Activated CD4-positive, alpha-beta memory T cell treated with anti-CD3 and anti-CD28 coated beads, Interleukin-2, amount 10 ng/mL, durations not matched to agents 7 days and 5 days (primary cell): ENCODE measurements at regions not wholly inside any gene's neighbourhood (a gene's known extent, or its start where the extent isn't known, plus 50 kb on each side); places are given as distances from the start of the nearest gene placed in this dataset.

Experiments used
- CTCF ChIA-PET: fragments of 350-600 bp; sonication (Branson Sonifier 250); formaldehyde crosslinking; loops from one replicate; lab custom pipeline; 2021; ENCODE audit warnings: antibody characterized with exemption, inconsistent platforms; lab: Charles Lee
- POLR2A ChIA-PET: fragments of 350-600 bp; sonication (Branson Sonifier 250); formaldehyde crosslinking; loops from one replicate; lab custom pipeline; 2021; ENCODE audit warnings: antibody characterized with exemption; lab: Charles Lee
- DNase-seq: peaks from one replicate; pipeline ENCODE4 v3.0.0-alpha.2; 2020
- H3K27ac Mint-ChIP-seq: one replicate; pipeline ENCODE4 v1.8.0; 2021; ENCODE audit warnings: mild to moderate bottlenecking, mixed read lengths
- H3K27me3 Mint-ChIP-seq: one replicate; pipeline ENCODE4 v1.8.0; 2021; ENCODE audit warnings: mixed read lengths
- H3K36me3 Mint-ChIP-seq: one replicate; pipeline ENCODE4 v1.8.0; 2021; ENCODE audit warnings: low read depth, mixed read lengths
- H3K4me1 Mint-ChIP-seq: one replicate; pipeline ENCODE4 v1.8.0; 2021; ENCODE audit warnings: mixed read lengths
- H3K4me3 Mint-ChIP-seq: one replicate; pipeline ENCODE4 v1.8.0; 2021; ENCODE audit warnings: mild to moderate bottlenecking, mixed read lengths
- H3K9me3 Mint-ChIP-seq: one replicate; pipeline ENCODE4 v1.8.0; 2021; ENCODE audit warnings: mixed read lengths

GRCh38 chr12:78316136-78316535 is 485.4 kb downstream of the NAV3 start:
- CTCF ChIA-PET: no interaction called here
- POLR2A ChIA-PET: no interaction called here
- H3K27ac Mint-ChIP-seq: no peak overlapping the region
- no peaks in the 10 kb centered on the region for H3K27me3 Mint-ChIP-seq
- no peak for DNase-seq
- no peaks in the 10 kb centered on the region for H3K4me1 Mint-ChIP-seq
- H3K4me3 Mint-ChIP-seq: no peak overlapping the region
- H3K9me3 Mint-ChIP-seq: peaks cover 2% of the 10 kb centered on the region
- H3K36me3 Mint-ChIP-seq: no peaks in the 10 kb centered on the region

- no peak for DNase-seq
- H3K36me3 Mint-ChIP-seq: no peaks in the 10 kb centered on the region
- ChIA-PET POLR2A (no interaction called here), CTCF (no interaction called here)
- H3K4me3 Mint-ChIP-seq: no peak overlapping the region
- H3K9me3 Mint-ChIP-seq: peaks cover 2% of the 10 kb centered on the region
- H3K4me1 Mint-ChIP-seq: no peaks in the 10 kb centered on the region
- H3K27me3 Mint-ChIP-seq: no peaks in the 10 kb centered on the region
- no peak overlapping the region for H3K27ac Mint-ChIP-seq
These were observed 486.2 kb downstream of the NAV3 start for GRCh38 chr12:78316631-78317468.

GRCh38 chr12:78321696-78322095 is 491.0 kb downstream of the NAV3 start:
- no peak overlapping the region for H3K27ac Mint-ChIP-seq
- H3K36me3 Mint-ChIP-seq: no peaks in the 10 kb centered on the region
- ChIA-PET POLR2A (no interaction called here), CTCF (no interaction called here)
- H3K4me3 Mint-ChIP-seq: no peak overlapping the region
- no peak for DNase-seq
- H3K4me1 Mint-ChIP-seq: no peaks in the 10 kb centered on the region
- H3K27me3 Mint-ChIP-seq: no peaks in the 10 kb centered on the region
- peaks cover under 1% of the 10 kb centered on the region for H3K9me3 Mint-ChIP-seq

GRCh38 chr12:78323226-78323625 is 492.5 kb downstream of the NAV3 start:
- H3K4me3 Mint-ChIP-seq: no peak overlapping the region
- H3K9me3 Mint-ChIP-seq: peaks cover 3% of the 10 kb centered on the region
- no peaks in the 10 kb centered on the region for H3K27me3 Mint-ChIP-seq
- no peaks in the 10 kb centered on the region for H3K4me1 Mint-ChIP-seq
- ChIA-PET CTCF (no interaction called here), POLR2A (no interaction called here)
- no peaks in the 10 kb centered on the region for H3K36me3 Mint-ChIP-seq
- H3K27ac Mint-ChIP-seq: no peak overlapping the region
- DNase-seq: no peak

GRCh38 chr12:78324234-78324633 is 493.5 kb downstream of the NAV3 start:
- CTCF ChIA-PET: no interaction called here
- POLR2A ChIA-PET: no interaction called here
- H3K27ac Mint-ChIP-seq: no peak overlapping the region
- no peak for DNase-seq
- no peaks in the 10 kb centered on the region for H3K27me3 Mint-ChIP-seq
- H3K4me1 Mint-ChIP-seq: no peaks in the 10 kb centered on the region
- H3K4me3 Mint-ChIP-seq: no peak overlapping the region
- no peaks in the 10 kb centered on the region for H3K36me3 Mint-ChIP-seq
- peaks cover 3% of the 10 kb centered on the region for H3K9me3 Mint-ChIP-seq

GRCh38 chr12:78328524-78328923 is 497.8 kb downstream of the NAV3 start:
- Mint-ChIP-seq H3K27me3 (no peaks in the 10 kb centered on the region), H3K4me3 (no peak overlapping the region), H3K27ac (no peak overlapping the region), H3K9me3 (peaks cover 9% of the 10 kb centered on the region), H3K4me1 (no peaks in the 10 kb centered on the region), H3K36me3 (no peaks in the 10 kb centered on the region)
- no peak for DNase-seq
- ChIA-PET CTCF (no interaction called here), POLR2A (no interaction called here)

GRCh38 chr12:78330131-78330530 is 499.4 kb downstream of the NAV3 start:
- peaks cover 9% of the 10 kb centered on the region for H3K9me3 Mint-ChIP-seq
- CTCF ChIA-PET: no interaction called here
- H3K36me3 Mint-ChIP-seq: no peaks in the 10 kb centered on the region
- H3K27ac Mint-ChIP-seq: no peak overlapping the region
- H3K4me1 Mint-ChIP-seq: no peaks in the 10 kb centered on the region
- POLR2A ChIA-PET: no interaction called here
- H3K4me3 Mint-ChIP-seq: no peak overlapping the region
- no peaks in the 10 kb centered on the region for H3K27me3 Mint-ChIP-seq
- no peak for DNase-seq

GRCh38 chr12:78331181-78331580 is 500.5 kb downstream of the NAV3 start:
- CTCF ChIA-PET: no interaction called here
- no peaks in the 10 kb centered on the region for H3K36me3 Mint-ChIP-seq
- no peak overlapping the region for H3K27ac Mint-ChIP-seq
- no peak for DNase-seq
- H3K4me1 Mint-ChIP-seq: no peaks in the 10 kb centered on the region
- POLR2A ChIA-PET: no interaction called here
- H3K4me3 Mint-ChIP-seq: no peak overlapping the region
- H3K9me3 Mint-ChIP-seq: peaks cover 10% of the 10 kb centered on the region
- H3K27me3 Mint-ChIP-seq: no peaks in the 10 kb centered on the region

- ChIA-PET CTCF (no interaction called here), POLR2A (no interaction called here)
- H3K36me3 Mint-ChIP-seq: no peaks in the 10 kb centered on the region
These were observed 501.1 kb downstream of the NAV3 start for GRCh38 chr12:78331753-78332152.

GRCh38 chr12:78338054-78338785 is 507.5 kb downstream of the NAV3 start:
- Mint-ChIP-seq H3K4me1 (no peaks in the 10 kb centered on the region), H3K4me3 (no peak overlapping the region), H3K9me3 (peaks cover 11% of the 10 kb centered on the region), H3K36me3 (no peaks in the 10 kb centered on the region), H3K27me3 (no peaks in the 10 kb centered on the region), H3K27ac (no peak overlapping the region)
- POLR2A ChIA-PET: no interaction called here
- DNase-seq: no peak
- CTCF ChIA-PET: interaction anchor here (0.6 kb wide), 1 partner anchor 354 kb away, joined by 7 read pairs; no protein-coding TSS in a partner anchor

More at GRCh38 chr12:78331753-78332152, 501.1 kb downstream of the NAV3 start:
- DNase-seq: no peak
- Mint-ChIP-seq H3K4me3 (no peak overlapping the region), H3K9me3 (peaks cover 12% of the 10 kb centered on the region), H3K27ac (no peak overlapping the region), H3K4me1 (no peaks in the 10 kb centered on the region), H3K27me3 (no peaks in the 10 kb centered on the region)

- no peaks in the 10 kb centered on the region for H3K36me3 Mint-ChIP-seq
- POLR2A ChIA-PET: no interaction called here
- H3K9me3 Mint-ChIP-seq: peaks cover 19% of the 10 kb centered on the region
- DNase-seq: no peak
- CTCF ChIA-PET: no interaction called here
- no peak overlapping the region for H3K4me3 Mint-ChIP-seq
- no peaks in the 10 kb centered on the region for H3K27me3 Mint-ChIP-seq
- H3K27ac Mint-ChIP-seq: no peak overlapping the region
- H3K4me1 Mint-ChIP-seq: no peaks in the 10 kb centered on the region
These were observed 509.7 kb downstream of the NAV3 start for GRCh38 chr12:78340406-78340805.

- H3K27me3 Mint-ChIP-seq: no peaks in the 10 kb centered on the region
- no peak overlapping the region for H3K4me3 Mint-ChIP-seq
- no peak overlapping the region for H3K27ac Mint-ChIP-seq
- H3K4me1 Mint-ChIP-seq: no peaks in the 10 kb centered on the region
- no peaks in the 10 kb centered on the region for H3K36me3 Mint-ChIP-seq
- peaks cover 22% of the 10 kb centered on the region for H3K9me3 Mint-ChIP-seq
- ChIA-PET CTCF (no interaction called here), POLR2A (no interaction called here)
- no peak for DNase-seq
These were observed 513.0 kb downstream of the NAV3 start for GRCh38 chr12:78343657-78344056.

- Mint-ChIP-seq H3K9me3 (peaks cover 5% of the 10 kb centered on the region), H3K4me1 (no peaks in the 10 kb centered on the region), H3K27me3 (no peaks in the 10 kb centered on the region), H3K27ac (no peak overlapping the region), H3K36me3 (no peaks in the 10 kb centered on the region), H3K4me3 (no peak overlapping the region)
- DNase-seq: no peak
- ChIA-PET POLR2A (no interaction called here), CTCF (no interaction called here)
These were observed 505.1 kb upstream of the SYT1 start for GRCh38 chr12:78359520-78359919.
